SK-N-SH (cell line): ENCODE measurements at regions not wholly inside any gene's neighbourhood (a gene's known extent, or its start where the extent isn't known, plus 50 kb on each side); places are given as distances from the start of the nearest gene placed in this dataset.
"Not testable (repeated sequence)": the region's sequence is repeated elsewhere in the genome, so short reads cannot be mapped to it uniquely, and the experiment has no call there.

Source experiments
- CTCF ChIA-PET: fragments of 300-600, 350-600 bp; formaldehyde crosslinking; extraction: SDS; loops from one replicate; lab custom pipeline; 2021; lab: Yijun Ruan, JAX
- POLR2A ChIA-PET: fragments of 350-600 bp; sonication (Branson Sonifier 250); formaldehyde crosslinking; extraction: SDS; loops from one replicate; lab custom pipeline; 2020; ENCODE audit warnings: antibody characterized with exemption, inconsistent platforms; lab: Yijun Ruan, JAX
- DNase-seq: peaks from one replicate; pipeline ENCODE4 v3.0.0; 2012
- H2AFZ ChIP-seq: fragments of 200-600 bp; sonication (generic); 2 replicates; pipeline ENCODE4 v1.8.1; 2016; ENCODE audit warnings: antibody characterized with exemption, mild to moderate bottlenecking, low read depth
- H3F3A ChIP-seq: fragments of 200-600 bp; sonication (generic); replicated peaks from 2 replicates; pipeline ENCODE3; 2016; ENCODE audit warnings: antibody characterized with exemption, mild to moderate bottlenecking; ENCODE audit not compliant: insufficient read depth
- H3K27ac ChIP-seq, 2 experiments: fragments of 200-500 bp in 1 of 2; fragments of 200-600 bp in 1 of 2; sonication (Bioruptor generic) in 1 of 2; sonication (generic), shearing (Covaris generic) in 1 of 2; 2 replicates each; pipeline versions ENCODE4 v1.5.1 to v1.6.1; 2014 to 2016; ENCODE audit warnings: low read depth in 2 of 2, inconsistent platforms in 1 of 2, low read length in 1 of 2, mild to moderate bottlenecking in 1 of 2, mixed read lengths in 1 of 2
- H3K27me3 ChIP-seq: fragments of 200-600 bp; sonication (generic), shearing (Covaris generic); 2 replicates; pipeline ENCODE4 v1.6.1; 2016; ENCODE audit warnings: mixed run types; ENCODE audit not compliant: insufficient read depth
- H3K36me3 ChIP-seq, 2 experiments: fragments of 200-500 bp in 1 of 2; fragments of 200-600 bp in 1 of 2; sonication (Bioruptor generic) in 1 of 2; sonication (generic) in 1 of 2; replicated peaks in 1 of 2; 2 replicates each; pipeline versions ENCODE3 to v1.5.1; 2014 to 2016; ENCODE audit warnings: low read length in 1 of 2, mild to moderate bottlenecking in 1 of 2; ENCODE audit not compliant: insufficient read depth in 2 of 2, control insufficient read depth in 1 of 2
- H3K4me1 ChIP-seq, 2 experiments: fragments of 200-500 bp in 1 of 2; fragments of 200-600 bp in 1 of 2; sonication (Bioruptor generic) in 1 of 2; sonication (generic), shearing (Covaris generic) in 1 of 2; 2 replicates each; pipeline versions ENCODE4 v1.5.1 to v1.6.1; 2014 to 2016; ENCODE audit warnings: low read depth in 1 of 2, low read length in 1 of 2, mixed run types in 1 of 2; ENCODE audit not compliant: insufficient read depth in 2 of 2, control insufficient read depth in 1 of 2
- H3K4me2 ChIP-seq: fragments of 200-600 bp; sonication (generic), shearing (Covaris generic); 2 replicates; pipeline ENCODE4 v1.6.1; 2017; ENCODE audit warnings: mixed run types
- H3K4me3 ChIP-seq, 2 experiments: fragments of 200-500 bp in 1 of 2; fragments of 200-600 bp in 1 of 2; sonication (Bioruptor generic) in 1 of 2; sonication (generic), shearing (Covaris generic) in 1 of 2; 2 replicates each; pipeline versions ENCODE4 v1.5.1 to v1.8.1; 2014 to 2016; ENCODE audit warnings: low read depth in 2 of 2, inconsistent platforms in 1 of 2, low read length in 1 of 2, mild to moderate bottlenecking in 1 of 2, mixed read lengths in 1 of 2, moderate library complexity in 1 of 2
- H3K79me2 ChIP-seq: fragments of 200-600 bp; sonication (generic); 2 replicates; pipeline ENCODE4 v1.8.1; 2017; ENCODE audit warnings: mild to moderate bottlenecking; ENCODE audit not compliant: insufficient read depth
- H3K9ac ChIP-seq: fragments of 200-600 bp; sonication (generic); 2 replicates; pipeline ENCODE4 v1.6.1; 2017; ENCODE audit warnings: mixed run types
- H3K9me2 ChIP-seq: fragments of 200-600 bp; sonication (generic); 2 replicates; pipeline ENCODE4 v1.6.1; 2017; ENCODE audit warnings: mixed run types
- H3K9me3 ChIP-seq: fragments of 200-600 bp; sonication (generic); 2 replicates; pipeline ENCODE4 v1.6.1; 2017; ENCODE audit warnings: mixed run types, mild to moderate bottlenecking, moderate library complexity
- H4K20me1 ChIP-seq: fragments of 200-600 bp; sonication (generic); 2 replicates; pipeline ENCODE4 v1.6.1; 2017; ENCODE audit warnings: mild to moderate bottlenecking, mixed run types; ENCODE audit not compliant: insufficient read depth
- WGBS: methylation state at CpG from one replicate; pipeline ENCODE4 v1.1.6; 2017; ENCODE audit warnings: low lambda C conversion rate; 5-methylcytosine and 5-hydroxymethylcytosine counted together

- H3K79me2 ChIP-seq, H3K9me2 ChIP-seq, H3K4me1 ChIP-seq, H3K4me3 ChIP-seq, H3F3A ChIP-seq, H3K4me2 ChIP-seq, POLR2A ChIA-PET, H3K27me3 ChIP-seq, H3K27ac ChIP-seq, H4K20me1 ChIP-seq, H3K9me3 ChIP-seq, H2AFZ ChIP-seq, H3K9ac ChIP-seq, DNase-seq, H3K36me3 ChIP-seq: not testable (repeated sequence)
- WGBS, result 0% methylated on average over 2 of the region's 3 CpGs
- CTCF ChIA-PET, result interaction anchor here (0.6 kb wide), 1 partner anchor 323 kb away, joined by 3 read pairs; no protein-coding TSS in a partner anchor
These were observed 59.4 kb upstream of the NUDT11 start for GRCh38 chrX:51555836-51556235.
